LNCAP (cell line): ENCODE measurements at regions not wholly inside any gene's neighbourhood (a gene's known extent, or its start where the extent isn't known, plus 50 kb on each side); places are given as distances from the start of the nearest gene placed in this dataset.

Experiments used
- TF ChIP-seq, protein P1 (sequence below): fragments of 450-650 bp; IDR thresholded peaks from 2 replicates; pipeline ENCODE4 v1.5.1; 2017; ENCODE audit warnings: mild to moderate bottlenecking

DNA sequence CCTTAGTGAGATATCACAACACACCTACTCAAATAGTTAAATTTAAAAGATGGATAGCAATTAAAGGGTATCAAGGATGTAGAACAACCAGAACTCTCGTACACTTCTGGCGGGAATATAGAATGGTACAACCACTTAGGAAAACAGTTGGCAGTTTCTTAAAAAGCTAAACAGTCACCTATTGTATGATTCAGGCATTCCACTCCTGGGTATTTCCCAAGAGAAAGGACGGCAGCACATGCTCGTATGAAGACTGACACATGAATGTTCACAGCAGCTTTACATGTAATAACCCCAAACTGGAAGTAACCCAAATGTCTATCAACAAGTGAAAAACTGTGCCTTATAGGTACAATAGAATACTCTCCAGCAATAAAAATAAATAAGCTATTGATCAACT is 465.2 kb downstream of the VRK1 start:
- TF ChIP-seq, protein P1, sequence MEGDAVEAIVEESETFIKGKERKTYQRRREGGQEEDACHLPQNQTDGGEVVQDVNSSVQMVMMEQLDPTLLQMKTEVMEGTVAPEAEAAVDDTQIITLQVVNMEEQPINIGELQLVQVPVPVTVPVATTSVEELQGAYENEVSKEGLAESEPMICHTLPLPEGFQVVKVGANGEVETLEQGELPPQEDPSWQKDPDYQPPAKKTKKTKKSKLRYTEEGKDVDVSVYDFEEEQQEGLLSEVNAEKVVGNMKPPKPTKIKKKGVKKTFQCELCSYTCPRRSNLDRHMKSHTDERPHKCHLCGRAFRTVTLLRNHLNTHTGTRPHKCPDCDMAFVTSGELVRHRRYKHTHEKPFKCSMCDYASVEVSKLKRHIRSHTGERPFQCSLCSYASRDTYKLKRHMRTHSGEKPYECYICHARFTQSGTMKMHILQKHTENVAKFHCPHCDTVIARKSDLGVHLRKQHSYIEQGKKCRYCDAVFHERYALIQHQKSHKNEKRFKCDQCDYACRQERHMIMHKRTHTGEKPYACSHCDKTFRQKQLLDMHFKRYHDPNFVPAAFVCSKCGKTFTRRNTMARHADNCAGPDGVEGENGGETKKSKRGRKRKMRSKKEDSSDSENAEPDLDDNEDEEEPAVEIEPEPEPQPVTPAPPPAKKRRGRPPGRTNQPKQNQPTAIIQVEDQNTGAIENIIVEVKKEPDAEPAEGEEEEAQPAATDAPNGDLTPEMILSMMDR = no peak

DNA sequence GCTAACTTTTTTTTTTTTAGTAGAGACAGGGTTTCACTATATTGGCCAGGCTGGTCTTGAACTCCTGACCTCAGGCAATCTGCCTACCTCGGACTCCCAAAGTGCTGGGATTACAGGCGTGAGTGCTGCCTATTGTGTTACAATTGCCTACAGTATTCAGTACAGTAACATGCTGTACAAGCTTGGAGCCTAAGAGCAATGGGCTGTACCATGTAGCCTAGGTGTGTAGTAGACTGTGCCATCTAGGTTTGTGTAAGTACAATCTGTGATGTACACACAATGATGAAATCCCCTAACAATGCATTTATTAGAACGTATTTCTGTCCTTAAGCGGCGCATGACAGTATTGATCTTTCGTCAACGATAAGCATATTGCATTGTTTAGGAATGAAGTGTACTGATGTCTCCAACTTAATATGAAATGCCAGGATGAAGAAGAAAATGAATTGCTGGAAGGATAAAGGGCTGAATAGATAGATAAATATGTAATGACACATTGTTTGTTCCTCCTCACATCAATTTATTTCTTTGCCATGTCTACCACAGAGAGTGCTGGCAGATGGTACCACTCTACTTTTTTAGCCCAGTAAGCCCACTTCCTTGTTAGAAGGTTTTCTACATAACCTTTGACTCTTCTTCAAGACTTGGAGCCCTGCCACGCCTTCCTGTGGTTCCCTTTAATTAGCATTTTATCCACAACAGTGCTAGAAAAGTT is 467.5 kb downstream of the VRK1 start:
- TF ChIP-seq, protein P1 = no peak

DNA sequence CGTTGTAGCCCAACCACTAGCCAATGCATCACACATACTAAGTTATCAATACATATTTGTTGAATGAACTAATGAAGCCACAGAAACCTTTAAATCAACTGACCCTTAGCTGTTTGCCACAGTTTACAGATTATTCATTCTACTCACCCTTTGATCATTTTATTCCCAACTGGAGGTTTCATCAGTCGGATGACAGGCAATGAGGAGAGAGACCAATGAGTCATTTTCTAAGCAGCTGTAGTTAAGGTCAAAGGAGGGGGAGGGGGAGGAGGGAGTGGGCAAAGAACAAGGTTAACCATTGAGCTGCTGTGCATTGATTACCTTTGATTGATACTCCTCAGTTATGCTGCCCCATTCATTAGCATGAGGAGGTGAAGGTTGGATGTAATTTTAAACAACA is 469.5 kb downstream of the VRK1 start:
- TF ChIP-seq, protein P1 = no peak

DNA sequence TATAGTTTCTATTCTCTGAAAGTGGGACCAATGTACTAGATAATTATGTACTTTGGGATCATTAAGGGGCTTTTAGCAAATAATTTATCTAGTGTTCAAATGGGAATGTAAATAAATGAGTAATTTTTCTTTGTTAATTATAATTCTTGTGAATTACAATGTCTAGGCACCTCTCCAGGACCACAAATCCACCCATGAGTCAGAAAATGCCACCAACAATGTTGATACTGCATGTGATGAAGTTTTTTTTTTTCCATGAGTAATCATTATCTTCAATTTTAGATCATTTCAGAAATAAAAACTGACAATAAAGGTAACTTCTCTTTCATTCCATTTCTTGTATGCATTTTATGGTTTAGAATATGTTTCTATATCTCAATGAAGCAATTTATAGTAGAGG is 470.3 kb downstream of the VRK1 start:
- TF ChIP-seq, protein P1 = no peak

DNA sequence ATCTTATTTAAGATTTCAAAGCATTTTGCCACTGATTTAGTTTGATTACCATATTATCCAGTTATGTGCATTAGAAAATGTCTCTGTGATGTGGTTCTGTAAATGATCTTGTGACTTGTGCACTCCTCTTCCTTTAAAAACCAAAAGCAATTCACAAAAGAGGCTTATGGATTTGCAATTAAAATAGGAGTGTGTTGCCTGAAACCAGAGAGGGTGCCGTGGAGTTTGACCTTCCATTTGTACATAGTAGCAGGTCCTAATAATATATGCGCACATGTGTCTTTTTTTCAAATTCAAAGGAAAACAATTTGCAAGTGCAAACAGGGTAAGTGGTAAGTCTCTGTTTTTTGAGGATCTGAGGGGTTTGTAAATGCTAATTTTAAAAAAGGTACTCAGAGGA is 470.9 kb downstream of the VRK1 start:
- TF ChIP-seq, protein P1 = no peak

DNA sequence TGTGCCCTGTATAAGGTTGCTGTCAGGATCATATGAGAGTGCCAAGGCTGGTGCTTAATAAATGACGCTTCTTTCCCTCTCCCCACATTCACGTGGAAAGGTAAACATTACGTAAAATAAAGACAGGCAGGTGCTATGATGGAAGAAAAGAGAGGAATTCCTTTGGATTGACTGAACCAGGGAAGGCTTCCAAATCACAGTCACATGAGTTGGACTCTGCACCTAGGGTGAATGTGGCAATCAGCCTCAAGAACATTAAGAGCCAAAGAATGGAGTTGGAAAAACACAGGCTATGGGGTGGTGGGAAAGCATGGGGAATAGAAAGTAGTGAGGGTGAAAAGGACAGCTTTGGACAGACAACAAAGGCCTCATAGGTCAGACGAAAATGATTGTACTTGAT is 473.1 kb downstream of the VRK1 start:
- TF ChIP-seq, protein P1 = no peak

DNA sequence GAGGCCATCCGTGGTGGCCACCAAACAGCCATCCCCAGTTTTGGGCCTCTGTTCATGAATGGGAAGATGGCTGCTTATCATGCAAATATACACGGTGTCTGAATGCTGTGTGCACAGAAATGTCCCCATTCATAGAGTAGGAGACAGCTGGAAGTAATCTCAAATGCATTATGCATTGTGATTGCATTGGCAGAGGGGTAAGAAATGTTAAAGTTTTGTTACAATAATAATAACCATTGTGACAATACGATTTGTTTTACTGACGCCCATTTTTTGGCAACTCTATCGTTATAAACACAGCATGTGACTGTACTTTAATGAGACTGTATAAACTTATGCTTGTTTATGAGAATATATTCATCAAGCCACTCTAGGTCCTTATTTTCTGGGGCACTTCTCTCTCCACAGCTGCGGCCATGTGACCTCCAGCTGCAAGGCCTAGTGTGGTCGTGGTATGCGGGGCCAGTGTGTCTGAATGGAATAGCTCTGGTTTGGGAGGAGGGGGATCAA is 474.3 kb downstream of the VRK1 start:
- TF ChIP-seq, protein P1 = no peak
